Activated CD8-positive, alpha-beta T cell treated with anti-CD3 and anti-CD28 coated beads for 36 hours (primary cell): ENCODE measurements at regions not wholly inside any gene's neighbourhood (a gene's known extent, or its start where the extent isn't known, plus 50 kb on each side); places are given as distances from the start of the nearest gene placed in this dataset.

ENCODE experiments used
- ATAC-seq: fragments of 200-7000 bp; cut with Tn5 transposase; one replicate; pipeline ENCODE4 v1.10.0; 2021; ENCODE audit warnings: mild to moderate bottlenecking, moderate library complexity
- CTCF ChIA-PET: fragments of 350-600 bp; sonication (Branson Sonifier 250); formaldehyde crosslinking; loops from one replicate; lab custom pipeline; 2021; ENCODE audit warnings: antibody characterized with exemption; lab: Charles Lee
- POLR2A ChIA-PET: fragments of 350-600 bp; sonication (Branson Sonifier 250); formaldehyde crosslinking; loops from one replicate; lab custom pipeline; 2021; ENCODE audit warnings: antibody characterized with exemption; lab: Charles Lee
- DNase-seq: peaks from one replicate; pipeline ENCODE4 v3.0.0-alpha.2; 2020
- H3K27ac Mint-ChIP-seq: one replicate; pipeline ENCODE4 v1.8.0; 2021; ENCODE audit warnings: mild to moderate bottlenecking, mixed read lengths
- H3K27me3 Mint-ChIP-seq: one replicate; pipeline ENCODE4 v1.8.0; 2021; ENCODE audit warnings: mixed read lengths
- H3K36me3 Mint-ChIP-seq: one replicate; pipeline ENCODE4 v1.8.0; 2021; ENCODE audit warnings: low read depth, mixed read lengths
- H3K4me1 Mint-ChIP-seq: one replicate; pipeline ENCODE4 v1.8.0; 2021; ENCODE audit warnings: low read depth, mixed read lengths
- H3K4me3 Mint-ChIP-seq: one replicate; pipeline ENCODE4 v1.8.0; 2021; ENCODE audit warnings: mild to moderate bottlenecking, moderate library complexity, mixed read lengths
- H3K9me3 Mint-ChIP-seq: one replicate; pipeline ENCODE4 v1.8.0; 2021; ENCODE audit warnings: mixed read lengths
- intact Hi-C: fragments of 100-400 bp; cut with micrococcal nuclease; formaldehyde crosslinking; loops from one replicate; pipeline ENCODE4 v1.10.0; 2022
- TF ChIP-seq, protein P1 (sequence below): fragments of 200-600 bp; IDR thresholded peaks from one replicate; pipeline ENCODE4 v1.8.0; 2022; ENCODE audit warnings: antibody characterized with exemption, mild to moderate bottlenecking

DNA sequence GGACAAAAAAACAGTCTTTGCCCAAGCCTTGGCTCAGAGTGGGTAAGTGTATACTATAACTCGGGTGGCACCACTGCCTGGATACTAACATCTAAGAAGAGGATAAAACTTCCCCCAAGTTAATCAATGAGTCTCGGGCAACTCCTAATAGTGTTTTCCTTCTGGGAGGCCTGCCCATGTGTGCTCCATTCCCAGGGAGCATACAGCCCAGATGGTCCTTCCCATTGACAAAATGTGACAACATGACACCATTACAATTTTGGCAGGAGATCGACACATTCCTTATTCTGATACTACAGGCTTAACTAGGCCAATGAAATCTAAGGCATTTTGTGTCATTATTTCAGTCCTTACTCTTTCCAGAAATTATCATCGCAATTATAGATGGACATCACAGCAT is 52.7 kb upstream of the CRIM1 start:
- Mint-ChIP-seq H3K4me1 (no peaks in the 10 kb centered on the region), H3K36me3 (no peaks in the 10 kb centered on the region), H3K4me3 (no peak overlapping the region), H3K9me3 (peaks cover 3% of the 10 kb centered on the region), H3K27ac (no peak overlapping the region), H3K27me3 (no peaks in the 10 kb centered on the region)
- DNase-seq, result no peak
- ATAC-seq, result no peak
- TF ChIP-seq, protein P1, sequence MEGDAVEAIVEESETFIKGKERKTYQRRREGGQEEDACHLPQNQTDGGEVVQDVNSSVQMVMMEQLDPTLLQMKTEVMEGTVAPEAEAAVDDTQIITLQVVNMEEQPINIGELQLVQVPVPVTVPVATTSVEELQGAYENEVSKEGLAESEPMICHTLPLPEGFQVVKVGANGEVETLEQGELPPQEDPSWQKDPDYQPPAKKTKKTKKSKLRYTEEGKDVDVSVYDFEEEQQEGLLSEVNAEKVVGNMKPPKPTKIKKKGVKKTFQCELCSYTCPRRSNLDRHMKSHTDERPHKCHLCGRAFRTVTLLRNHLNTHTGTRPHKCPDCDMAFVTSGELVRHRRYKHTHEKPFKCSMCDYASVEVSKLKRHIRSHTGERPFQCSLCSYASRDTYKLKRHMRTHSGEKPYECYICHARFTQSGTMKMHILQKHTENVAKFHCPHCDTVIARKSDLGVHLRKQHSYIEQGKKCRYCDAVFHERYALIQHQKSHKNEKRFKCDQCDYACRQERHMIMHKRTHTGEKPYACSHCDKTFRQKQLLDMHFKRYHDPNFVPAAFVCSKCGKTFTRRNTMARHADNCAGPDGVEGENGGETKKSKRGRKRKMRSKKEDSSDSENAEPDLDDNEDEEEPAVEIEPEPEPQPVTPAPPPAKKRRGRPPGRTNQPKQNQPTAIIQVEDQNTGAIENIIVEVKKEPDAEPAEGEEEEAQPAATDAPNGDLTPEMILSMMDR, result no peak
- intact Hi-C loops, result no loop called here
- ChIA-PET CTCF (interaction anchor here (1.0 kb wide), 1 partner anchor 13 kb away, joined by 3 read pairs; no protein-coding TSS in a partner anchor), POLR2A (no interaction called here)

DNA sequence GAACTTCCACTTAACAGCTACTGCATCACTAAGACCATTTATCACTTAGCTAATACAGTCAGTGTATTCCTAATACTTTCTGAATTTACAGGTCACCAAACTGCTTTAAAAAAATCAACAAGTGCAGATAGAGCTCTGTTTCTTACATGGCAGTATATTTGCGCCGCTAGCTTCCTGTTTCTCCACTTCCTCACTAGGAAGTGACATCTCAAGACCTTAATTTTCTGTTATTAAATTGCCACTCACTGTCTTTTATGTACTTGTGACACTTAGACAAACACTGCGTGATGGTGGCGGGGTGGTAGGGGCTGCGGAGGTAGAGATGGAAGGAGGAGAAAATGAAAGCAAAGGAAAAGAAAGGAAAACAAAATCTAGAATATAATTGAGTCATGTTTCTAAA is 53.7 kb upstream of the CRIM1 start:
- no peak overlapping the region for H3K27ac Mint-ChIP-seq
- ATAC-seq (no peak), DNase-seq (no peak)
- H3K4me1 Mint-ChIP-seq, result no peaks in the 10 kb centered on the region
- CTCF ChIA-PET, result no interaction called here
- H3K27me3 Mint-ChIP-seq, result no peaks in the 10 kb centered on the region
- H3K9me3 Mint-ChIP-seq, result peaks cover 3% of the 10 kb centered on the region
- intact Hi-C loops, result no loop called here
- no peak overlapping the region for H3K4me3 Mint-ChIP-seq
- TF ChIP-seq, protein P1, result no peak
- no peaks in the 10 kb centered on the region for H3K36me3 Mint-ChIP-seq
- POLR2A ChIA-PET, result no interaction called here

DNA sequence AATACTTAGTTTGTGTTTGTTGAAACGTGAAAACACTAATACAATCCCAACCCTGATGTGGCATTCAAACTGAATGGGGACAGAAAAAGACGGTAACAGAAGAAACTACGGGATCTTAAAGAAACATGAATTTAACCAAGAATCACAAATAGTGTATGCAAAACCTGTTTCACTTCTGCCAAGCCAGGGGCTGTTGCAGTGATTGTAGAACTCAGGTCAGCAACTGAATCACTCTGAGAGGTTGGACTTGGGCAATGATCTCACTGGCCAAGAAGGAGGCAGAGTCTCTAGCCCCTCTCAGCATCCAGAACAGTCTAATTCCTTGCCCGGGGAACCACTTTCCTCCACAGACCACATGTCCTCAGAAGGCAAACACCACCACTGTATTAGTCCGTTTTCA is 54.9 kb upstream of the CRIM1 start:
- TF ChIP-seq, protein P1, result no peak
- ChIA-PET POLR2A (no interaction called here), CTCF (no interaction called here)
- intact Hi-C loops, result no loop called here
- DNase-seq (no peak), ATAC-seq (no peak)
- Mint-ChIP-seq H3K4me3 (no peak overlapping the region), H3K9me3 (peaks cover 3% of the 10 kb centered on the region), H3K27me3 (no peaks in the 10 kb centered on the region), H3K4me1 (peaks cover 2% of the 10 kb centered on the region), H3K36me3 (no peaks in the 10 kb centered on the region), H3K27ac (no peak overlapping the region)

DNA sequence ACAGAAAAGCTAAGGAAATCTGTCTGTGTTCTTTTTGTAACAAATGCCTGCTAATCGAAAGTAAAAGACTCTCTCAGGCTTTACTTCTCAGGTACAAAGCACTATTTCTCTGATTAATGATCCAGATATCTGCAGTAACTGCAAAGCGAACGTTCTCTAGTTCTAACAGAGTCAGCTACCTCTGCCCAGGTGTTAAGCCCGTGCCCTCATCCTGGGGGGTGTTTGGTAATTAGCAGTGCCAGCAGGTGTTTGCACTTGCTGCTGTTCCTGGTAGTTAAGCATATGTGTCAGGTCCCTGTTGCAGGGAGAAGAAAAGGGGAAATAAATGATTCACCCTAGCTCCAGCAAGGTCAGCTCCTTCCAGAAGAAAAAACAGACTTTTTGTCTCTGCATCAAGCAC is 58.8 kb upstream of the CRIM1 start:
- no peaks in the 10 kb centered on the region for H3K36me3 Mint-ChIP-seq
- CTCF ChIA-PET, result interaction anchor here (1.2 kb wide), 1 partner anchor 56 kb away, joined by 3 read pairs; no protein-coding TSS in a partner anchor
- H3K4me1 Mint-ChIP-seq, result peaks cover 9% of the 10 kb centered on the region
- intact Hi-C loops, result no loop called here
- H3K27me3 Mint-ChIP-seq, result no peaks in the 10 kb centered on the region
- no peaks in the 10 kb centered on the region for H3K9me3 Mint-ChIP-seq
- no peak overlapping the region for H3K4me3 Mint-ChIP-seq
- H3K27ac Mint-ChIP-seq, result no peak overlapping the region
- no peak for DNase-seq
- no peak for ATAC-seq
- TF ChIP-seq, protein P1, result no peak
- POLR2A ChIA-PET, result no interaction called here

DNA sequence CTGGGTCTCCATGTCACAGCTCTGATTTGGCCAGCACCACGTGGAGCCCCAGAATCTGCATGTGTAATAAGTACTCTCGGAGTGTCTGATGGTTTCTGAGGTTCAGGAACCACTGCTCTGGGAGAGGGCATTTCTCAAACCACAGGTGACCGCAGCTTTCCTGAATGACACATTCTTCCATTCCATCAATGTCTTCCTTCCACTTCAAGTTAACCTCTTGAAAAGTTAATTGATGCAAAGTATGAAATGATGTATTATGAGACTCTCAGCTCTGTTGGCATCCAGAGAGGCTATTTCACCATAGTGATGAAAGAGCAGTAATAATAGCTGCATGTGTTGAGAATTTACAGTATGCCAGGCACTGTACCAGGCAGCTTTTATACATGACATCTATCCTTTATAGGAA is 61.3 kb upstream of the CRIM1 start:
- ChIA-PET CTCF (interaction anchor here (1.0 kb wide), 1 partner anchor 11 kb away, joined by 3 read pairs; no protein-coding TSS in a partner anchor), POLR2A (no interaction called here)
- Mint-ChIP-seq H3K4me3 (no peak overlapping the region), H3K27me3 (no peaks in the 10 kb centered on the region), H3K9me3 (no peaks in the 10 kb centered on the region), H3K36me3 (no peaks in the 10 kb centered on the region), H3K4me1 (peaks cover 9% of the 10 kb centered on the region), H3K27ac (no peak overlapping the region)
- intact Hi-C loops, result no loop called here
- TF ChIP-seq, protein P1, result no peak
- peak; percentile 55 for ATAC-seq
- DNase-seq, result peak; percentile 42
